MM.1S (cell line): ENCODE measurements at regions not wholly inside any gene's neighbourhood (a gene's known extent, or its start where the extent isn't known, plus 50 kb on each side); places are given as distances from the start of the nearest gene placed in this dataset.

Experiments used
- EZH2 ChIP-seq: fragments of 300-600 bp; sonication (generic); optimal IDR thresholded peaks from 2 replicates; pipeline ENCODE3; 2017; ENCODE audit warnings: low read depth, mild to moderate bottlenecking, antibody characterized with exemption, low read length, mixed read lengths
- EZH2phosphoT487 ChIP-seq: fragments of 300-600 bp; sonication (generic); IDR thresholded peaks from 2 replicates; pipeline ENCODE4 v1.6.1; 2018; ENCODE audit warnings: antibody characterized with exemption, low read length
- TF ChIP-seq, protein P1 (sequence below): fragments of 300-600 bp; sonication (generic); IDR thresholded peaks from 2 replicates; pipeline ENCODE4 v1.5.1; 2016; ENCODE audit warnings: antibody characterized with exemption, low read length, mixed read lengths

DNA sequence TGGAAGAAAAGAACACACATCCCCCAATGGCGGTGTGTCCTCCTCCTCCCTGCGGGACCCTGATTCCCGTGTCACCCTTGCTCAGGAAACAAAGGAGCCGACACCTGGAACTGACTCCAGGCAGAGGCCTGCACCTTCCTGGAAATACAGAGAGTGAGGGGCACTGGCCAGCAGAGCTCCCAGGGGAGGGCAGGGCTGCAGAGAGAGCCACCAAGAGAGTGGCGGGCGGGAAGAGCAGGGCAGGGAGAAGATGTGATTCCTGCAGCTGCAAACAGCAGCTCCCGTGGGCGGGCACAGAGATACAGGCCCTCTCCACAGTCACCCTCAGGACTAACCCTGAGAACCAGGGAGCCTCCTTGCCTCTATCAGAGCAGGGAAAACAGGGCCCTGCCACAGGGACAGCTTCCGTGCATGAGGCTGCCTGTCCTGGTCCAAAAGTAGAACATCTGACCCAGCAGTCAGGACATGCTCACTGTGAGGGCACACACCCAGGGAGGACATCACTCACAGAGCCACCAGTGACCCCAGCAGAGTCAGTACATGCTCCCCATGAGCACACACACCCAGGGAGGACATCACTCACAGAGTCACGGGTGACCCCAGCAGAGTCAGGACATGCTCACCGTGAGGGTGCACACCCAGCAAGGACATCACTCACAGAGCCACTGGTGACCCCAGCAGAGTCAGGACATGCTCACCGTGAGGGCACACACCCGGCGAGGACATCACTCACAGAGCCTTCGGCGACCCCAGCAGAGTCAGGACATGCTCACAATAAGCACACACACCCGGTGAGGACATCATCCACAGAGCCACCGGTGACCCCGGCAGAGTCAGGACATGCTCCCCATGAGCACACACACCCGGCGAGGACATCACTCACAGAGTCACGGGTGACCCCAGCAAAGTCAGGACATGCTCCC lies 193.1 kb downstream of the DLL1 start:
- TF ChIP-seq, protein P1, sequence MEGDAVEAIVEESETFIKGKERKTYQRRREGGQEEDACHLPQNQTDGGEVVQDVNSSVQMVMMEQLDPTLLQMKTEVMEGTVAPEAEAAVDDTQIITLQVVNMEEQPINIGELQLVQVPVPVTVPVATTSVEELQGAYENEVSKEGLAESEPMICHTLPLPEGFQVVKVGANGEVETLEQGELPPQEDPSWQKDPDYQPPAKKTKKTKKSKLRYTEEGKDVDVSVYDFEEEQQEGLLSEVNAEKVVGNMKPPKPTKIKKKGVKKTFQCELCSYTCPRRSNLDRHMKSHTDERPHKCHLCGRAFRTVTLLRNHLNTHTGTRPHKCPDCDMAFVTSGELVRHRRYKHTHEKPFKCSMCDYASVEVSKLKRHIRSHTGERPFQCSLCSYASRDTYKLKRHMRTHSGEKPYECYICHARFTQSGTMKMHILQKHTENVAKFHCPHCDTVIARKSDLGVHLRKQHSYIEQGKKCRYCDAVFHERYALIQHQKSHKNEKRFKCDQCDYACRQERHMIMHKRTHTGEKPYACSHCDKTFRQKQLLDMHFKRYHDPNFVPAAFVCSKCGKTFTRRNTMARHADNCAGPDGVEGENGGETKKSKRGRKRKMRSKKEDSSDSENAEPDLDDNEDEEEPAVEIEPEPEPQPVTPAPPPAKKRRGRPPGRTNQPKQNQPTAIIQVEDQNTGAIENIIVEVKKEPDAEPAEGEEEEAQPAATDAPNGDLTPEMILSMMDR = no peak
- TF ChIP-seq EZH2 (no peak), EZH2phosphoT487 (no peak)
